ENCODE measurements at regions not wholly inside any gene's neighbourhood (a gene's known extent, or its start where the extent isn't known, plus 50 kb on each side); places are given as distances from the start of the nearest gene placed in this dataset.
"Not testable (repeated sequence)": the region's sequence is repeated elsewhere in the genome, so short reads cannot be mapped to it uniquely, and the experiment has no call there.

GRCh38 chr3:178302966-178303930, 233.0 kb upstream of the KCNMB2 start:
- no peak for DNase-seq (ENCODE audit: low spot score)

GRCh38 chr3:178304758-178305467, 231.3 kb upstream of the KCNMB2 start:
- DNase-seq (ENCODE audit: low spot score): no peak

GRCh38 chr3:178306432-178307115, 229.7 kb upstream of the KCNMB2 start:
- no peak for DNase-seq (ENCODE audit: low spot score)

GRCh38 chr3:178308771-178309170, 227.5 kb upstream of the KCNMB2 start:
- no peak for DNase-seq (ENCODE audit: low spot score)

DNA sequence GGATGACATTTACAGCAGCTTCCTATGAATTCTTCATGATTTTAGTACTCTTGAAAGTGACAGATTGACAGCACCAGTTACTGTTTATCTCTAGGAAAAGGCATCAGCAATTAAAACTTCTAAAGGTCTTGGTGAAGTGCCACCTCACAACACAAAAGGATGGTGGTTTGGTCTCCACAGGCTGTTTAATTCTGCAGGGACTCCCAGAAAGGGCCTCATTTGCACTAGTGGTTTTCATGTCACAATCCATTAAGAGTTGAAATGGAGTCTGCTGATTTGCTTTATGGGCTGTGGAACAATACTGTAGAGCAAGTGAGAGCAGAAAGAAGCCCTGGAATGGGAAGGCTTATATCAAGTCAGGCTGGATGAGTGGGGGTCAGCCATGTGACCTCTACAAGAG, 225.3 kb upstream of the KCNMB2 start:
- no peak for DNase-seq (ENCODE audit: low spot score)

DNA sequence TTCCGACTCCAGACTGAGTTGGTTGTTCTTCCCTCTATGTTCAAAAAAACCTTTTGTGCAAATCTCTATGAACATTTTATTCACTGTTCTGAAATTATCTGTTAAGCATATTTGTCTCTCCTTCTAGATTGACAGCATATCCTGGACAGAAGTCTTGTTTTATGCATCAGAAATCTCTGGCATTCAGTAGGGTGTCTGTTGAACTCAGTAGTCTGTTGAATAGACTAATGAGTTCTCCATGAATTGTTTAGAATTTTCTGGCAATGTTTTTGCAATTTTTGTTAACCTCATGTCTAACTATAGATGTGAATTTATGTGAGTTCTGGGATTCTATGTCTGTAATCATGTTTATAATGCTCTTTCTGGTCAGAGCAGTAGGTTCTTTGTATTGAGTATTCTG, 222.5 kb upstream of the KCNMB2 start:
- DNase-seq (ENCODE audit: low spot score): no peak

GRCh38 chr3:178318340-178318739, 217.9 kb upstream of the KCNMB2 start:
- DNase-seq (ENCODE audit: low spot score): no peak

- no peak for DNase-seq (ENCODE audit: low spot score)
These were observed 217.1 kb upstream of the KCNMB2 start for GRCh38 chr3:178318941-178319816.

- DNase-seq (ENCODE audit: low spot score): no peak
These were observed 215.5 kb upstream of the KCNMB2 start for GRCh38 chr3:178320456-178321351.

GRCh38 chr3:178324356-178324755, 211.9 kb upstream of the KCNMB2 start:
- DNase-seq (ENCODE audit: low spot score): no peak

DNA sequence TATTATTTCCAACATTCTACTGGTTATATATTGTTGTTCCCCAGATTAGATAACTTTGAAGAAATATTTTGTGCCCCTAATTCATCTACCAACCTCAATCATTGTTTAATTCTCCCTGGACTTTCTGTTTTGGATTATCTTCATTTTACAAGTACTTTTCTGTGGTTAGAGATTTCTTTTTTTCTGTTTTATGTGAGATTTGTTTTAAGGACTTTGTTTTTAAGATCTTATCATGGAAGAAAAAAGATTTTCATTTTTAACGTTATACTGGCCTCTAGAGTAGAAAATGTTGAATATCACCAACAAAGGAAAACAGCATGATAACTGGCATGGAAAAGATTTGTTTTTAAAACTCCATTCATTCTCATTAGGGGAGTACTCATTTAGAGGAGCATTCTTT, 210.9 kb upstream of the KCNMB2 start:
- peak; percentile 23 for DNase-seq (ENCODE audit: low spot score)

GRCh38 chr3:178329936-178330335, 206.3 kb upstream of the KCNMB2 start:
- DNase-seq (ENCODE audit: low spot score): no peak

- no peak for DNase-seq (ENCODE audit: low spot score)
These were observed 202.0 kb upstream of the KCNMB2 start for GRCh38 chr3:178334239-178334638.

GRCh38 chr3:178336336-178336735, 199.9 kb upstream of the KCNMB2 start:
- DNase-seq (ENCODE audit: low spot score): no peak

DNA sequence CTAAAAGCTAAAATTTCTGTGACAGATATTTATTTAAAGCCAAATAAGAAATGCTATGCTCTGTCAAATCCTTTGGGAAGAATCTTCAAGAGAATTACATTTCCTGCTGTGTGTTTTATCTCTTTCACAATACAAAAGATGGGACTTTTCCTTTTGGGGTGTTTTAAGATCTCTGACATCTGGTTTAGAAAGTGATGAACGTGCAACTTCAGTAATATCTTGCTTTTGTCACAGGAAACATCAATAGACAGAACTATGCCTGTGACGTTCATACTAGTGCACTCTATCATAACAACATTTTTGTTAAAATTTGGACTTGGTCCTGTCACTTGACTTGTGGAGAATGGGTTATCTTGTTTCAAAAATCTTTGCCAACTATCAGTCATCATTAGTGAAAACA, 195.7 kb upstream of the KCNMB2 start:
- no peak for DNase-seq (ENCODE audit: low spot score)

GRCh38 chr3:178341636-178342035, 194.6 kb upstream of the KCNMB2 start:
- DNase-seq (ENCODE audit: low spot score): no peak

GRCh38 chr3:178342111-178342510, 194.1 kb upstream of the KCNMB2 start:
- DNase-seq (ENCODE audit: low spot score): no peak

DNA sequence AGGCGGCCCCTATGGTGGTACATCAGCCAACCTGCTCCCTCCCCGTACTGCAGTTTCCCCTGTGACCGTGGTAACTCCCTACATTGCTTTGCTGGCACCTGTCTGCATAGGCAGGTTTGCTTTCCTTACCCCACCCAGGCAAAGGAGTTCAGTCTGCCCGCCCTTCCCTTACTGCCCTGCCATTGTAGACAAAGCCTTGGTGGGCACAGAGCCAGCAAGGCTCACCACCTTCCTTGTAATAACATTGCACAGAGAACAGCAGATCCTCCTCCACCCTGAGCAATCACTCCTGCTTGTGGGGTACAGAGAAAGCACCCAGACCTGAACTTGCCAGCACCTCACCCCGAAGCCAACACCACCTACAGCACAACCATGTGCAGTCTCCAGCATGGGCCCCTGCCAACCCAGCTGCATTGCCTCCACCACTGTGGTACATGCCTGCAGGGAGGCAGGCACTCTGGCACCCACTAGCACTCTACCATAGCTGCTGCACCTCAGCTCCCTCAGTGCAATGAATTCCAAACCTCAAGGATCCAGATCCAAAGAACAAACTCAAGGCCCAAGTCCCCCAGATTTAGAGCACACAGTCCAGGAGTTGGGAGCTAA, 192.7 kb upstream of the KCNMB2 start:
- no peak for DNase-seq (ENCODE audit: low spot score)

GRCh38 chr3:178345944-178346343, 190.3 kb upstream of the KCNMB2 start:
- DNase-seq (ENCODE audit: low spot score): no peak

DNA sequence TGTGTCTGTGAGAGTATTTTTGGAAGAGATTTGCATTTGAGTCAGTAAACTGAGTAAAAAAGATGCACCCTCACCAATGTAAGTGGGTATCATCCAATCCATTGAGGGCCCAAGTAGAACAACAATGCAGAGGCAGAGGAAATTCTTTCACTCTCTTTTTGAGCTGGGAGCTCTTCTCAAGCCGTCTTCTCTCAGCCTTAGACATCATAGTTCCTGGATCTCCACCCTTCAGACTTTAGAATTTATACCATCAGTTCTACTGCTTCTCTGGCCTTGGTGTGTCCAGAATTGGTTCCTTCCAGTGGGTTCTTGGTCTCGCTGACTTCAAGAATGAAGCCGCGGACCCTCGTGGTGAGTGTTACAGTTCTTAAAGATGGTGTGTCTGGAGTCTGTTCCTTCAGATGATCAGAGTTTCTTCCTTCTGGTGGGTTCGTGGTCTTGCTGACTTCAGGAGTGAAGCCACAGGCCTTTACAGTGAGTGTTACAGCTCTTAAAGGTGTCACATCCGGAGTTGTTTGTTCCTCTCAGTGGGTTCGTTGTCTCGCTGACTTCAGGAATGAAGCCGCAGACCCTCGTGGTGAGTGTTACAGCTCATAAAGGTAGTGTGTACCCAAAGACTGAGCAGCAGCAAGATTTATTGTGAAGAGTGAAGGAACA, 187.5 kb upstream of the KCNMB2 start:
- DNase-seq (ENCODE audit: low spot score): not testable (repeated sequence)
